H1 (cell line): ENCODE measurements at regions not wholly inside any gene's neighbourhood (a gene's known extent, or its start where the extent isn't known, plus 50 kb on each side); places are given as distances from the start of the nearest gene placed in this dataset.

Experiments used
- ASH2L ChIP-seq: fragments of 200-600, 300-600 bp; sonication (generic); IDR thresholded peaks from one replicate; pipeline ENCODE4 v1.7.1; 2017; ENCODE audit warnings: low read length
- BACH1 ChIP-seq: IDR thresholded peaks from 2 replicates; pipeline ENCODE4 v1.6.1; 2012; ENCODE audit warnings: low read length, improper control_type of control experiment
- CEBPB ChIP-seq: IDR thresholded peaks from 2 replicates; pipeline ENCODE4 v1.6.1; 2012; ENCODE audit warnings: low read depth, low read length
- CHD2 ChIP-seq: IDR thresholded peaks from 2 replicates; pipeline ENCODE4 v1.6.1; 2012; ENCODE audit warnings: low read length, improper control_type of control experiment
- CHD7 ChIP-seq: fragments of 300-600 bp; sonication (generic); IDR thresholded peaks from 2 replicates; pipeline ENCODE4 v1.7.1; 2012; ENCODE audit warnings: low read length, moderate library complexity, mild to moderate bottlenecking, inconsistent platforms; ENCODE audit not compliant: insufficient replicate concordance
- JUN ChIP-seq: IDR thresholded peaks from 2 replicates; pipeline ENCODE4 v1.6.1; 2011; ENCODE audit warnings: low read depth, mild to moderate bottlenecking, improper control_type of control experiment, low read length
- JUND ChIP-seq: IDR thresholded peaks from 2 replicates; pipeline ENCODE4 v1.6.1; 2011; ENCODE audit warnings: mild to moderate bottlenecking, improper control_type of control experiment, low read length
- NRF1 ChIP-seq: IDR thresholded peaks from 2 replicates; pipeline ENCODE4 v1.6.1; 2011; ENCODE audit warnings: mild to moderate bottlenecking, low read depth, low read length, improper control_type of control experiment
- POU5F1 ChIP-seq: IDR thresholded peaks from 2 replicates; pipeline ENCODE4 v1.6.1; 2011; ENCODE audit warnings: low read depth, mild to moderate bottlenecking, low read length, moderate library complexity
- RAD21 ChIP-seq, 2 experiments: IDR thresholded peaks in 1 of 2; conservative IDR thresholded peaks in 1 of 2; 2 replicates each; pipeline ENCODE4 v1.6.1; 2011; ENCODE audit warnings: low read depth in 2 of 2, low read length in 2 of 2, improper control_type of control experiment in 1 of 2, inconsistent platforms in 1 of 2, mild to moderate bottlenecking in 1 of 2, moderate library complexity in 1 of 2
- SIRT6 ChIP-seq: IDR thresholded peaks from one replicate; pipeline ENCODE4 v1.7.1; 2012; ENCODE audit warnings: low read length, inconsistent platforms
- SP1 ChIP-seq: IDR thresholded peaks from 2 replicates; pipeline ENCODE4 v1.6.1; 2011; ENCODE audit warnings: low read depth, low read length
- TBP ChIP-seq: IDR thresholded peaks from 2 replicates; pipeline ENCODE4 v1.6.1; 2011; ENCODE audit warnings: low read depth, low read length, improper control_type of control experiment

- peak; percentile 56 for TF ChIP-seq CHD7
- no peak for TF ChIP-seq CEBPB
- peak; percentile 81 for TF ChIP-seq ASH2L
- peak; percentile 49; the same call in 1 of the 2 replicates for TF ChIP-seq TBP
- no peak for TF ChIP-seq RAD21 (IDR thresholded peaks at IDR 0.05 in 1 of 2, conservative IDR thresholded peaks at IDR 0.05 in 1 of 2; ENCODE audit: low read depth in 2 of 2, low read length in 2 of 2)
- TF ChIP-seq JUN = peak; percentile 86
- peak; percentile 98 for TF ChIP-seq JUND
- TF ChIP-seq BACH1 = peak; percentile 22; the same call in 1 of the 2 replicates
- TF ChIP-seq SP1 = peak; percentile 66; the same call in 1 of the 2 replicates
- TF ChIP-seq SIRT6 = no peak
- TF ChIP-seq NRF1 = no peak
- TF ChIP-seq CHD2 = 0 out of 2 replicates have a peak, but pooled peaks have one; percentile 51
- peak; percentile 73; the same call in 1 of the 2 replicates for TF ChIP-seq POU5F1
These were observed 448.7 kb upstream of the HNRNPA3 start (continued) for GRCh38 chr2:176763851-176764404.
